Endodermal cell (in vitro differentiated cells): ENCODE measurements at regions not wholly inside any gene's neighbourhood (a gene's known extent, or its start where the extent isn't known, plus 50 kb on each side); places are given as distances from the start of the nearest gene placed in this dataset.
A peak's percentile ranks its signal among the peaks of the same experiment; 100 is the strongest.

Source experiments
- DNase-seq: peaks from one replicate; pipeline ENCODE4 v3.0.0-alpha.2; 2017
- H3K27ac ChIP-seq: 2 replicates; pipeline ENCODE4 v1.5.1; 2013; ENCODE audit warnings: mild to moderate bottlenecking, low read depth, low read length, moderate library complexity
- H3K27me3 ChIP-seq: 2 replicates; pipeline ENCODE4 v1.6.1; 2013; ENCODE audit warnings: mild to moderate bottlenecking, low read length, moderate library complexity; ENCODE audit not compliant: insufficient read depth, control insufficient read depth, poor library complexity, severe bottlenecking
- H3K36me3 ChIP-seq: 2 replicates; pipeline ENCODE4 v1.7.0; 2013; ENCODE audit warnings: mild to moderate bottlenecking, low read length, moderate library complexity; ENCODE audit not compliant: control insufficient read depth, insufficient read depth
- H3K4me1 ChIP-seq: one replicate; pipeline ENCODE4 v1.7.0; 2013; ENCODE audit warnings: low read length; ENCODE audit not compliant: control insufficient read depth, insufficient read depth
- H3K4me3 ChIP-seq: 2 replicates; pipeline ENCODE4 v1.5.1; 2013; ENCODE audit warnings: mild to moderate bottlenecking, low read length, moderate library complexity
- H3K9ac ChIP-seq: 2 replicates; pipeline ENCODE4 v1.6.1; 2013; ENCODE audit warnings: mild to moderate bottlenecking, low read length, moderate library complexity; ENCODE audit not compliant: poor library complexity, severe bottlenecking; ENCODE audit errors: extremely low read depth
- H3K9me3 ChIP-seq: 2 replicates; pipeline ENCODE4 v1.6.1; 2013; ENCODE audit warnings: mild to moderate bottlenecking, low read length, moderate library complexity; ENCODE audit not compliant: control insufficient read depth
- H3K27ac Mint-ChIP-seq: 2 replicates; pipeline ENCODE4 v1.8.0; 2020; ENCODE audit warnings: mixed read lengths
- H3K27me3 Mint-ChIP-seq: 2 replicates; pipeline ENCODE4 v1.8.0; 2021; ENCODE audit warnings: mild to moderate bottlenecking, mixed read lengths; ENCODE audit not compliant: insufficient read depth
- H3K36me3 Mint-ChIP-seq: 2 replicates; pipeline ENCODE4 v1.8.0; 2020; ENCODE audit warnings: low read depth, mixed read lengths
- H3K4me1 Mint-ChIP-seq: 2 replicates; pipeline ENCODE4 v1.8.0; 2020; ENCODE audit warnings: mixed read lengths
- H3K4me3 Mint-ChIP-seq: 2 replicates; pipeline ENCODE4 v1.8.0; 2020; ENCODE audit warnings: mild to moderate bottlenecking, moderate library complexity, mixed read lengths
- H3K9me3 Mint-ChIP-seq: 2 replicates; pipeline ENCODE4 v1.8.0; 2020; ENCODE audit warnings: mild to moderate bottlenecking, mixed read lengths
- WGBS, 2 experiments: methylation state at CpG; one replicate each; pipeline versions ENCODE4 v1.1.5 to v1.1.7; 2013; ENCODE audit warnings: missing lambda C conversion rate in 2 of 2, mixed read lengths in 1 of 2; ENCODE audit not compliant: insufficient coverage in 1 of 2, insufficient read length in 1 of 2; 5-methylcytosine and 5-hydroxymethylcytosine counted together
- TF ChIP-seq, protein P1 (sequence below): fragments of 200-600 bp; sonication (generic); conservative IDR thresholded peaks from 2 replicates; pipeline ENCODE4 v1.5.0; 2021; ENCODE audit warnings: antibody characterized with exemption, mild to moderate bottlenecking

DNA sequence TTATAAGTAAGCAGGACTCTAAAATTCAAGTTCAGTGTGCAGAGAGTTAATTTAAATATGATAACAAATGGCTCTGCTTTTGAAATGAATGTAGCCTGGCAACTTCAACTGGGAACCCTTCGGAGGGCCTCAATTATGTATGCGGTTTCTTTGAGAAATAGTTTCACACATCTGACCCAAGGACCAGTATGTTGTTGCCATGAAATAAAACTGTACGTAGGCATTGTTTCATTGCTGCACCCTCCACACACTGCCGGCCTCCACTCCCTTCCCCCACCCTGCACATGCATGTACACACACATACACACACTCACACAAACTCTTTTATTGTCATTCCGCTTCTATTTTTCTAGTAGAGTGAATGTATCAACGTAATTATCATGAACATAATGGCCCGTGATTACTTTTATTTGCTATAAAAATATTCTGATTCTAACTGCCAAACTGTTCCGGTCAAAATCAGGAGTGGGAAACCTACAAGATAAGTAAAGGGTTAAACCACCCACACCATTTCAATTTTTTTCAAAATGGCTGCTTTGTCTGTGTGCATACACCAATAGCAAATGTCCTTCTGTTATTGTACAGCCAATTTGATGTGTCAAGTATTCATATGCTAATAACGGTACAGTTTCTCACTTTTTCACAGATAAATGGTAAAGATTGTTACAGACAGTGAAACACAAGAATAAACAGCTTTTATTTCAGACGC is 215.5 kb upstream of the TMEM161B start:
- 91 to 100% methylated on average over 3 to 10 of the region's 10 CpGs for WGBS, 2 experiments
- Histone ChIP-seq H3K4me3 (no peak overlapping the region), H3K27me3 (peaks cover 62% of the 10 kb centered on the region), H3K4me1 (peaks cover 5% of the 10 kb centered on the region), H3K36me3 (no peaks in the 10 kb centered on the region), H3K27ac (peak overlapping the region; percentile 97), H3K9ac (no peak overlapping the region), H3K9me3 (no peaks in the 10 kb centered on the region)
- Mint-ChIP-seq H3K4me1 (peaks cover 33% of the 10 kb centered on the region), H3K4me3 (no peak overlapping the region), H3K9me3 (no peaks in the 10 kb centered on the region), H3K27ac (no peak overlapping the region), H3K27me3 (peaks cover 55% of the 10 kb centered on the region), H3K36me3 (no peaks in the 10 kb centered on the region)
- TF ChIP-seq, protein P1, sequence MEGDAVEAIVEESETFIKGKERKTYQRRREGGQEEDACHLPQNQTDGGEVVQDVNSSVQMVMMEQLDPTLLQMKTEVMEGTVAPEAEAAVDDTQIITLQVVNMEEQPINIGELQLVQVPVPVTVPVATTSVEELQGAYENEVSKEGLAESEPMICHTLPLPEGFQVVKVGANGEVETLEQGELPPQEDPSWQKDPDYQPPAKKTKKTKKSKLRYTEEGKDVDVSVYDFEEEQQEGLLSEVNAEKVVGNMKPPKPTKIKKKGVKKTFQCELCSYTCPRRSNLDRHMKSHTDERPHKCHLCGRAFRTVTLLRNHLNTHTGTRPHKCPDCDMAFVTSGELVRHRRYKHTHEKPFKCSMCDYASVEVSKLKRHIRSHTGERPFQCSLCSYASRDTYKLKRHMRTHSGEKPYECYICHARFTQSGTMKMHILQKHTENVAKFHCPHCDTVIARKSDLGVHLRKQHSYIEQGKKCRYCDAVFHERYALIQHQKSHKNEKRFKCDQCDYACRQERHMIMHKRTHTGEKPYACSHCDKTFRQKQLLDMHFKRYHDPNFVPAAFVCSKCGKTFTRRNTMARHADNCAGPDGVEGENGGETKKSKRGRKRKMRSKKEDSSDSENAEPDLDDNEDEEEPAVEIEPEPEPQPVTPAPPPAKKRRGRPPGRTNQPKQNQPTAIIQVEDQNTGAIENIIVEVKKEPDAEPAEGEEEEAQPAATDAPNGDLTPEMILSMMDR, result no peak
- DNase-seq, result no peak

DNA sequence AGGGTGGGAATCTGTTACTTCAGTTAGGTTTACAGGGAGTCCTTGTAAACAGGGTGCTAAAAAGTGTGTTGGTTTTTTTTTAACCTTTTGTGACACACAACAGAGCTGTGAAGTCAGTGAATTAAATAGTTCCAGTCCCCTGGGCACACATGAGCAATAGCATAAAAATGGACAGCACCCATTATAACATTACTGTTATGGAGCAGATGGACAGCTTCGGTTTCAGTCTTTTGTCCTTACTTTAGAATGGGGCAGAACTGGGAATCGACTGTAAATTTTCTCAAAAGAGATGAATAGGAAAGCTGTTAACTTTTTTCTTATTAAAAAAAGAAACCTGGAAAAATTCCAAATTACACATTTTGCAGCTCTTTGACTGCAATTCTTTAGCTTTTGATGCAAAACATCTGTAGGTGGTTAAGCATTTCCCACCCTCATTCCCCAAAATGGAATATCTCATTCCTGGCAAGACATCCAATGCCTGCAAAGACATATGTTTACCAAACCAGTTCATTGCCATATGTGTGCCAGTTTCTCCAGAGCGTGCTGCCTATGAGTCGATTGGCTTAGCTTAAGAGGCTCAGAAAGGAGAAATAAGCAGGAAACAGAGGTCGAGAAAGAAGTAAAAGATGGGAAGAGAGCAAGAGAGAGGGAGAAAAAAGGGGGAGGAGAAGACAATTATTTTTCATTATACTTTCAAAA is 212.3 kb upstream of the TMEM161B start:
- Mint-ChIP-seq H3K9me3 (no peaks in the 10 kb centered on the region), H3K4me3 (no peak overlapping the region), H3K4me1 (peaks cover 27% of the 10 kb centered on the region), H3K27ac (no peak overlapping the region), H3K27me3 (peaks cover 34% of the 10 kb centered on the region), H3K36me3 (no peaks in the 10 kb centered on the region)
- Histone ChIP-seq H3K36me3 (no peaks in the 10 kb centered on the region), H3K4me1 (peaks cover 5% of the 10 kb centered on the region), H3K27me3 (peaks cover 31% of the 10 kb centered on the region), H3K4me3 (no peak overlapping the region), H3K9ac (no peak overlapping the region), H3K27ac (no peak overlapping the region), H3K9me3 (no peaks in the 10 kb centered on the region)
- TF ChIP-seq, protein P1, result no peak
- 93 to 96% methylated on average over 4 to 5 of the region's 5 CpGs for WGBS, 2 experiments
- no peak for DNase-seq

DNA sequence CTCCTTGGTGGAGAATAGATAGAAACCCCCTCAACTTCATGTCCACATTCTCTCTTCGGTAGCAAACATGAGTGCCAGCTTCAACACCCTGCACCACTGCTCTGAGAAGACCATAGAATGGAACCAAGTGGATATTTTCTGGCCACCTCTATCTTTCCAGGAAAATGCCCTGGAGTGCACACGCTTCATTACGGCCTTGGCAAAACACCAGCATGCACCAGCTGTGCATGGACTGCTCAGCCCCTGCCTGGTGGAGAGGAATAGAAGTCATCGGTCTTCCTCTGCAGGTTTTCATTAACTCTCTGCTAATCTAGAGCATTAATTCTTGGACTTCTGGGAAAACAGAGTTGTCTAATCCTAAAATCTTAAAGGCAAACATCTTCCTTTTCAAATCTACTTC is 211.6 kb upstream of the TMEM161B start:
- peaks cover 24% of the 10 kb centered on the region for H3K27me3 ChIP-seq
- H3K9me3 ChIP-seq, result no peaks in the 10 kb centered on the region
- H3K4me3 ChIP-seq, result no peak overlapping the region
- Mint-ChIP-seq H3K9me3 (no peaks in the 10 kb centered on the region), H3K4me3 (no peak overlapping the region), H3K4me1 (peaks cover 20% of the 10 kb centered on the region), H3K36me3 (no peaks in the 10 kb centered on the region), H3K27ac (no peak overlapping the region), H3K27me3 (peaks cover 28% of the 10 kb centered on the region)
- DNase-seq, result no peak
- H3K36me3 ChIP-seq, result no peaks in the 10 kb centered on the region
- no peak overlapping the region for H3K9ac ChIP-seq
- TF ChIP-seq, protein P1, result no peak
- H3K27ac ChIP-seq, result no peak overlapping the region
- H3K4me1 ChIP-seq, result peaks cover 5% of the 10 kb centered on the region
- 78 to 94% methylated on average over 3 to 4 of the region's 4 CpGs for WGBS, 2 experiments
